GM21360 (cell line): ENCODE measurements at regions not wholly inside any gene's neighbourhood (a gene's known extent, or its start where the extent isn't known, plus 50 kb on each side); places are given as distances from the start of the nearest gene placed in this dataset.

ENCODE experiments used
- ATAC-seq: cut with Tn5 transposase; IDR thresholded peaks from one replicate; pipeline ENCODE4 v1.9.1; 2021; ENCODE audit warnings: mild to moderate bottlenecking, moderate library complexity; ENCODE audit not compliant: unreplicated experiment

DNA sequence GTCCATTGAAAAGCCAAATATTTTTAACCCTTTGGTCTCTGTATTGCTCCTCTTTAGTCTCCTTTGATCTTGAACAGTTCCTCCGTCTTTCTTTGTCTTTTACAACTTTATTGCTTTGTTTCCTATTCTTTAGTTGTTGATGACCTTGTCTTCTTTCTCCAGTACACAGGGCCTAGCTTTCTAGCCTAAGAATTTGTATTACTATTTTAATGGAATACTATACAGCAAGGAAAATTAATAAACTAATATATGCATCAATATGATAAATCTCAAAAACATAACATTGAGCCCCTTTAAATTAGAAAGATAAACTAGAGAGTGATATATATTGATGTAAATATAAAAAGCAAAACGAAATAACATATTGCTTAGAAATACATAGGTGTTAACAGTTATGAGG, 88.7 kb downstream of the NR1D2 start:
- no peak for ATAC-seq

- ATAC-seq = no peak
These were observed 89.4 kb downstream of the NR1D2 start for GRCh38 chr3:24034464-24034863.

DNA sequence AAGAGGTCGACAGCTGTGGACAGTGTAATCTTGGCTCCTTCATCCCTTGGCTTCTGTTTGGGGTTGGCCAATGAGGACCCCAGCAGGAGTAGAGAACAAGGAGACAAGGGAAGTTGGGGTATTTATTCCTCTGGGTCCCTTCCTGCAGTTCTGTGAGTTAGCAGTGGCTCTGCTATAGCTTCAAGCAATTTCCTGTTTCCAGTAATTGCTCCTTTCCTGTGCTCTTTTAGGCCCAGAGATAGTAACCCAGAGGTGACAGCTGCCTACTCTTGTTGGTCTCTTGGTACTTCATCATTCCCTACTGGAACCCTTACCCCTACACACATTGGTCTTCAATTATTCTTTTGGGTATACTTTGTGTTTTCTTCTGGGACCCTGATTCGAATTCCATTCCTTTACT, 92.9 kb downstream of the NR1D2 start:
- no peak for ATAC-seq

GRCh38 chr3:24040311-24040710, 95.2 kb downstream of the NR1D2 start:
- no peak for ATAC-seq

DNA sequence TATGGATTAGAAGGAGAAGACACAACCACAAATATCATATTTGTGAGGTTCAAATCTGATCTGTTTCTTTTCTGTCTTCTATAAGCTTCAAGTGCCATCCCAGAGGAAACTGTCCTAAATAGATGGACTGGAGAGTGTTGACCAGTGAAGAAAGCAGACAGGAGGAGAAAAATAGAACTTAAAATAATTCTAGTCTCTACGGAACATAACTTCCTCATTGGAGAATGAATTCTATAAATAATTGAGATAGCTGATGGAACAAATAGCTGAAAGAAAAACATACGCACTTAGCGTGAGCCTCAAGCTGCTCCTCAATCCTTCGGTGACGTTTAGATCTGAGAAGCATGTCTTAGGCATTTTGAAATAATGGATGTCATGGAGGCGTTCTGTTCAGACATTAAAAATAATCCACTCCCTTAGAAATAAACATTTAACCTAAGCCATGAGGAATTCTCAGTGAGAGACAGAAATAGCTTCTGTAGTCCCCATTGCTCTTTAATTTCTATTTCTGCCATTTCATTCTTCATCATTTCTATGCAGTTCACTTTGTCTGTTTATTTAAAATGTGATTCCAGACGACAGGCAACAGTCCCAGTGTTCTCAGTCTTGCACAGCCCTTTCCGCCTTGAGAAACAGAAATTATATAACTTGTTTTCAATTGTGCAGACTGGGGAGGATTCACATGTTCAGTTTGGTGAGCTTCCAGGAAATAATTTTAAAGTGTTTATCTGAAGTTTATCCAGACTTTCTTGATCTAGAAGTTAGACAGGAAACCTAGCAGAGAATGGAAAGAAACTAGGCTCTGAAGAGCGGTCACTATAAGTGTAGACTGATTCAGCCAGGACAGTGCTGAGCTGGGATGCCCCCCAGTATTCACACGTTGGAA, 97.3 kb downstream of the NR1D2 start:
- no peak for ATAC-seq

DNA sequence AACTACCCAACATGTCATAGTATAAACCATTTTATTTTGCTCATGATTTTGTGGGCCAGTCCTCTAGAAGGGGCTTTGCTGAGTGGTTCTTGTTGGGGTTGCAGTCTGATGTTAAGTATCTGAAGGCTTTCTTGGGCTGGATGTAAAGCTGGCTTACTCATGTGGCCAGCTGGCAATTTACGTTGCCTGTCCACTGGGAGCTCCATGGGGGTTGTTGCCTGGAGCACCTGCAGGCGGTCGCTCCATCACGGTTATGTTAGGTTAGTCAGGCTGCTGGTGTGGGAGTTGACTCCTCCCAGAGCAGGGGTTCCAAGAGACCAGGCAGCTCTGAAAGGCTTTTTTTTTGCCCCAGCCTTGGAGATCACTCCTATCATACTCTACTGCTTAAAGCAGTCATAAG, 98.1 kb downstream of the NR1D2 start:
- no peak for ATAC-seq

- no peak for ATAC-seq
These were observed 98.9 kb downstream of the NR1D2 start for GRCh38 chr3:24043985-24044384.

- no peak for ATAC-seq
These were observed 101.1 kb downstream of the NR1D2 start for GRCh38 chr3:24046214-24046613.

DNA sequence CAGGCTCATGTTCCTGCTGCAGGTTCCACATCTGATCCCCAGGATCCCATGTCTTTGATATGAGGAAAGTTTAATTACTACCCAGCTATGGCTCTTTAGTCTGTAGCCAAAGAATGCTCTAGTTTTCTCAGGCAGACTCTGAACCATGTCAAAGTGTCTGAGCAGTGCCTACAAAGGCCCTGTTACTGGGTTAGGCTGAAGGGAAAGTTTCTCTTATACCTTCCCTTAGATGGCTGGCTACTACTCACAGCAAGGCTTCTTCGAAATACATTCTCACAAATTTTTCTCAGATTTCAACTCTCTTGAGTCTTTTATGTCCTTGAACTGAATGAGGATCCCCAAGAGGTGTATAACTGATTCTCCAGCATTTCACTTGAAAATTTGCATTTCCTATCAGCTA, 102.4 kb downstream of the NR1D2 start:
- ATAC-seq = peak; percentile 31

DNA sequence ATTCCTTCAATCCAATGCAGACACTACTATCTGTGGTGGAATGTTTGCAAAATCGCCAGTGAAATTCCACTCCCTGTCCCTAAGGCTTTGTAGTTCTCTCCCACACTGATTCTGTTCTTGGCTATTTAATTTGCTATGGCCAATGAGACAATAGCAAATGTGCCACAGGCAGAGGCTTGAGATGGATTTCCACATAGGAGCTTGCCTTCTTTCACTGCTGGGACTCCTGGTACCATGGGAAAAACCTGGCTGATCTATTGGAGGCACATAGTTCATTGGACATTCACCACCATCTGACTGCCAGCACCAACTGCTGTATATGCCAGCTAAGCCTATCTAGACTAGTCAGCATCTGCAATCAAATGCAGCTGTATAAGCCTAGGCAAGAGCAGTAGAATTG, 103.8 kb downstream of the NR1D2 start:
- ATAC-seq = no peak

- no peak for ATAC-seq
These were observed 107.4 kb downstream of the NR1D2 start for GRCh38 chr3:24052446-24052845.

DNA sequence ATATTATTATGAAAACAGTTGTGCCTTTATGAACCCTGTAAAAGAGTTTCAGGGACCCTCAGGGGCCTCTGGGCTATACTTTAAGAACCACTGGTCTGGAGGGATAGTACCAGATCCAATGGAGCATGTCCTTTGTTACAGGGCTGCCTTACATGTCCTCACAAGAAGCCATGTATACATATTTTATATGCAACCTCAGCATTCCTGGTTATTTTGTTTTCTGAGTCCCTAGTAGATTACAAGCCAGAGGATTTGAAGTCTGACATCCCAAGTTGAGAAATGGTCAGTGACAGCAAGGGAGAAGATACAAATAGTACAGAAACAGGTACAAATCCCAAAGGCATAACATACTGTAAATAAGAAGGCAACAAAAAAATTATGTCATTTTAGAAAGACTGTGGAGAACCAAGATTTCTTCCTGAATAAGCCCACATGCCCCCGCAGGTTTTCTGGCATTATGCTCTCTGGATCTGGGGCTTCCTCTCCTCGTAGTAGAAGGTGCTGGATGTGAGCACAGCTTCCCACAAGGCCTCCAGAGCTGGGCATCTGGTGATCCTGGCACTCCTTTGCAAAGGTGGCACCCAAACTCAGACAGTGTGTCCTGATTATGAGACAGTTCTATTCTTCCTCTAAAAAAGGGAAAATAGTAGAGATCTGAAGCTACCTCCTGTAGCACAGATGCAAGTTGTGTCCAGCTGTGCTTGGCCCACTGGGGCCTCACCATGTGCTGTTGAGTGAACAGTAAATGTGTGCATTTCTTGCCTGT, 114.0 kb downstream of the NR1D2 start:
- no peak for ATAC-seq

- no peak for ATAC-seq
These were observed 115.0 kb downstream of the NR1D2 start for GRCh38 chr3:24060055-24060454.

GRCh38 chr3:24062916-24063315, 117.8 kb downstream of the NR1D2 start:
- no peak for ATAC-seq
